ENCODE measurements at regions not wholly inside any gene's neighbourhood (a gene's known extent, or its start where the extent isn't known, plus 50 kb on each side); places are given as distances from the start of the nearest gene placed in this dataset.

- H3K9me3 ChIP-seq = no peaks in the 10 kb centered on the region
- H3K4me2 ChIP-seq = peak overlapping the region; percentile 80
- H4K20me1 ChIP-seq = no peaks in the 10 kb centered on the region
- no peaks in the 10 kb centered on the region for H3K27me3 ChIP-seq
- TF ChIP-seq Cebpa-rat (IDR thresholded peaks at IDR 0.05) = no peak
- peaks cover 32% of the 10 kb centered on the region for H3K4me1 ChIP-seq
- no peak overlapping the region for H3K9ac ChIP-seq
- no peak overlapping the region for H3K4me3 ChIP-seq
- H3K27ac ChIP-seq = 0 out of 2 replicates have a peak overlapping the region, but pooled peaks have one; percentile 0
- H3K36me3 ChIP-seq = no peaks in the 10 kb centered on the region
Measured at GRCh38 chr10:98080494-98080893, 50.1 kb upstream of the CRTAC1 start.

All from BLaER1 (cell line).